NB4 (cell line): ENCODE measurements at regions not wholly inside any gene's neighbourhood (a gene's known extent, or its start where the extent isn't known, plus 50 kb on each side); places are given as distances from the start of the nearest gene placed in this dataset.

Experiments
- CTCF ChIP-seq: IDR thresholded peaks from one replicate; pipeline ENCODE4 v1.5.1; 2012; ENCODE audit warnings: low read depth, low read length
- POLR2A ChIP-seq: IDR thresholded peaks from 2 replicates; pipeline ENCODE4 v1.6.1; 2011; ENCODE audit warnings: mild to moderate bottlenecking; ENCODE audit not compliant: insufficient read length; ENCODE audit errors: extremely low read depth

GRCh38 chr6:84556541-84557335, 207.7 kb downstream of the TBX18 start:
- TF ChIP-seq CTCF = no peak
- TF ChIP-seq POLR2A = no peak
